ENCODE measurements at regions not wholly inside any gene's neighbourhood (a gene's known extent, or its start where the extent isn't known, plus 50 kb on each side); places are given as distances from the start of the nearest gene placed in this dataset.

DNA sequence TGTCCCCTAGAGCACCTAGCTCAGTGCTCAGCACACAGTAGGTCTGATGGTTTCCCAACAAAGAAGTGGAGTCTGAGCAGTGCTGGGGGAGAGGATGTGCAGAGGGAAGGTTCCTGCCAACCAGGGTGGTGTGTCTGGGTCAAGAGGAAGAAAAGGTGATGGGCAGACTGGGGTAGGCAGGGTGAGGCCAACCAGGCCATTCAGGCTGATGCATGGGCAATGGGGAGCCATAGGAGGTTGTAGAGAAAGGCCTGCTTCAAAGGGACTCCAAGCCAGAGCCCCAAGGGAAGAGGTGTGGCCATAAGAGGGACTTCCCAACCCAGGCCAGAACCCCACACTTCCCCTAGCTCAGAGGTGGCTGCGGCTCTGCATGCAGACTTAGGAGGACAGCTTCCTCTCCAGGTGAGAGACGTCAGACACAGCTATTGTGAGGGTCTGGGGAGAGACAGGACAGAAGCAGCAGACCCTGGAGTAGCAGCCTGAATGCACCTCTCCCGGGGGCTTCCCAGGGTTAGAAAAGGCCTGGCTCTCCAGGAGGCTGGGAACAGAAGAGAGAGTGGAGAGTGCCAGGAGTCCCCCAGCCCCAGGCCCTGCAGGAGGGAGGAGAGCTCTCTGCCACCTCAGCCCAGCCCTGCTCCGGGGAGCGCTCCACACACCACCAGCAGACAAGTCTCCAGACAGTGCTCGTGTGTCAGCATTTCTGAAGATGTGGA lies 87.4 kb upstream of the ZMIZ1 start:
- no peak for DNase-seq (ENCODE audit: low read depth in 4 of 4, low spot score in 3 of 4)

DNA sequence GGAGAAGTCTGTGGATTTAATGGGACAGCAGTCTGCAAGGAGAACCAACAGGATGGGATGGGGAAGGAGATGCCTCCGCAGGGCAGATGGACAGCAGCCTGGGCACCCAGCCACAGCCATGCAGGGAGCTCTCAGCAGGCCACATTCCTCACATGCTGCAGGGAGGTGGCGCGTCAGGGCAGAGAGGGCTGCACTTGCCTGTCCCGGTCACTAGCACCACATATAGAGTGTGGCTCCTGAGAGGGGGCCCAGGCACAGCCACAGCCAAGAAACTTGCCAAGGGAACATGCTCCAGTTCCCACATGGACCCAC lies 86.8 kb upstream of the ZMIZ1 start:
- DNase-seq (ENCODE audit: low read depth in 4 of 4, low spot score in 3 of 4), result no peak

DNA sequence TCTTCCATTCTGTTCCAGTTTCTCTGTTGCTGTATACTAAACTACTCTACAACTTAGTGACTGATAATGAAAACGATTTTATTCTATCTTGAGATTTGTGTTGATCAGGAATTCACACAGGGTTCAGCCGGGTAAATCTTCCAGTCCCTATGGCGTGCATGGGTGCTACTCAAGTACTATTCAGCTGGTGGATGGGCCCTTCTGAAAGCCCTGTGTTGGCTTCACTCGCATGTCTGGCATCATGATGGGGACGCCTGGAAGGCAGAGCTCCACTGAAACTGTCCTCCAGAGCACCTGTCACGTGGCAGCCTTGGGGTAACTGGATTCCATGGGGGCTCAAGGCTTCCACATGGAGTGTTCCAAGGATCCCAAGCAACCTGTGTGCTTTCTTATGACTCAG lies 86.0 kb upstream of the ZMIZ1 start:
- DNase-seq (ENCODE audit: low read depth in 4 of 4, low spot score in 3 of 4), result no peak

DNA sequence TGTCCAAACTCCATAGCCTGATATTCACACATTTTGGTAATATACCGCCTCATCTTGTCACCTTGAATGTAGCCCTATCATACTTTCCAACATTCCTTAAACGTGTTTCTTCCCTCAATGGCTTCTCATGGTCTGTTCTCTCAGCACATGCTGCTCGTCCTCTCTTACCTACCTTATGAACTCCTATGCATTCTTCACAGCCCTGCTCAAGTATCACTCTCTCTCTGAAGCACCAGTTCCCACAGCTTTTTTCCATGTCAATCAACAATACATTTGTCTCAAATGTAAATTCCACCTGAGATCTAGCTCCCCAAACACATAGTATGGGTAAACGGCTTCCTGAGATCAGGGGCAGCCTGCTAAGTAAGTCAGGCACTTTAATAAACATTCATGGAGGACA lies 85.2 kb upstream of the ZMIZ1 start:
- DNase-seq (ENCODE audit: low read depth in 4 of 4, low spot score in 3 of 4), result no peak

DNA sequence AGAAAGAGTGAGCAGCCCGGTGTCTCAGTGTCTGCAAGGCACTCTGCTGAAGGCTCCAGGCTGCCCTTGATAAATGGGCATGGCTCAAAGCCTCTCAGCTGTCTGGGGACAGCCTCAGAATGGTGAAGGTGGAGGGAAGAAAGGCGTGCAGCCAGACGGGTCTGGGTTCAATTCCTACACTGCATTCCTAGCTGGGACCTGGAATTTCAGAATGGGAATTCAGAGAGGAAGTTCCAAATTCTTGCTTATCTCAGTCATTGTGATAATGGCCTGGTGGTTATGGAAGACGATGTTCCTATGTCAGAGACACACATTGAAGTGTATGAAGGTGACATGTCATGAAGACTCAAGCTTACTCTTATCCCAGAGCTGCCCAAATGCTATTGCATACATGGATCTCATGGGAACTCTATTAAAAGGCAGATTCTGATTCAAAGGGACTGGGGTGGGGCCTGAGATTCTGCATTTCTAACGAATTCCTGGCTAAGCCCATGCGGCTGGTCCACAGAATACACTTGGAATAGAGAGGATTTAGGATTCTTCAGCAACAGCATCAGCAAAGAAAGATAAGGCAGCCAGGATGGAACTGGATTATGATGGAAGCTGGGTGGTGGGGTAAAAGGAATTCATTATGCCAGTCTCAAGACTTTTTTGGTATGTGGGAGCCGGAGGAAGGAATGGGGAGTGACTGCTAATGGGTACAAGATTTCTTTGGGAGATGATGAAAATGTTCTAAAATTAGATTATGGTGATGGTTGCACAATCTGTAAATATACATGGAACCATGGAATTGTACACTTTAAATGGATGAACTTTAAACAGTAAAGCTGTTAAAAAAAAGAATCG lies 82.6 kb upstream of the ZMIZ1 start:
- DNase-seq (ENCODE audit: low read depth in 4 of 4, low spot score in 3 of 4), result no peak

DNA sequence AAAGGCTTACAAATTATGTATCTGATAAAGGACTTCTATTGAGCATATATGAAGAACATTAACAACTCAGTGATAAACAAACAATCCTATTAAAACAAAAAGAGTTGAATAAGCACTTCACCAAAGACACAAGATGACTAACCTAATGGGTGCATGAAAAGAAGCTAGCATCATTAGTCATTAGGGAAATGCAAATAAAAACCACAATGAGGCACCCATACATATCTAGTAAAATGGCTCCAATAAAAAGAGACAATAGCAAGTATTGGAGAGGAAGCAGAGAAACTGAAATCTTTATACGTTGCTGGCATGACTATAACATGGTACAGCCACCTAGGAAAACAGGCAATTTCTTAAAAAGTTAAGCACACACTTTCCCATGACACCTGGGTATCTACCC lies 77.6 kb upstream of the ZMIZ1 start:
- DNase-seq (ENCODE audit: low read depth in 4 of 4, low spot score in 3 of 4), result no peak

DNA sequence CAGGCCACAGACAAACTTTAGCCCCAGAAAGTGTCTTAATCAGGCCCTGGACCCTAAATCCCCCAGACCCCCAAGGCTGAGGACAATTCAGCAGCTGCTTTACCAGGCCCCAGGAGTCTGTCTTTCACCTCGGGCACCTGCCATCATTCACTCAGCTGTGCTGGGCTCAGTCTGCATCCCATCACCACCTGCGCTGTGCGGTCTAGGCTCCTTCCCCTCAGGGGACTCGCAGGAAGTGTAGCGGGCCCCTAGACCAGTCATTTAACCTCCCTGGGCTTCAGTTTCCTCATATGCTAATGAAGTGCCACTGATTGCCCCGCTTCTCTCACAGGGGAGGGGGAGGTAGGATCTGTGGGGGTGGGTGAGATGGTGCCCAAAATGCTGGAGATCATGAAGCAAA lies 76.4 kb upstream of the ZMIZ1 start:
- DNase-seq (ENCODE audit: low read depth in 4 of 4, low spot score in 3 of 4), result no peak

DNA sequence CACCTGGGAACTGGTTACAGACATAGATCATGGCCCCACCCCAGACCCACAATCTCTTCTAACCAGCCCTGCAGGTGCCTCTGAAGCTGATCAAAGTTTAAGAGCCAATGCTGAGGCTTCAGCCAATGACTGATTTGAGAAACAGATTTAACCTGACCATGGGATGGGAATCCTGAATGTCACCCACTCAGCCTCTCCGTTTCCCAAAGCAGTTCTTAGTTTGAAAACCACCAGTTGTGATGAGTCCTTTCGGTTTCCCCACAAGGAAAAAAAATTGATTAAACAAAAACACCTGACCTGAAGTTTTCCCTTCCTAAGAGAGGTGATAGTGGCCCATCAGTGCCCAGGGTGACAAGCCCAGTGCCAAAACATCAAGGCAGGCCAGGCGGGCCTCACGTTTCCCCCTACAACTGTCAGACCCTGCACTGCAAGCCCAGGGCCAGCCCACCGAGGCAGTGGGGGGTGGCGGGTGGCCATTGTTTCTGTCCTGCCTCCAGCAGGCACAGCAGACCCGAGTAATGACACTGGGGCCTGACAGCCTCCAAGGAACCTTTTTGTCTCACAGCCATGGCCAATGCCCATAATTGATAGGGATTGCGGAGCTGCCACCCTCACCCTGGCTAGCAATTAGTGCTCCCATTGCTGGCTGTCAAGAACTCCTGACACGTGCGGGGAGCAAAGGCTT lies 75.4 kb upstream of the ZMIZ1 start:
- no peak for DNase-seq (ENCODE audit: low read depth in 4 of 4, low spot score in 3 of 4)

DNA sequence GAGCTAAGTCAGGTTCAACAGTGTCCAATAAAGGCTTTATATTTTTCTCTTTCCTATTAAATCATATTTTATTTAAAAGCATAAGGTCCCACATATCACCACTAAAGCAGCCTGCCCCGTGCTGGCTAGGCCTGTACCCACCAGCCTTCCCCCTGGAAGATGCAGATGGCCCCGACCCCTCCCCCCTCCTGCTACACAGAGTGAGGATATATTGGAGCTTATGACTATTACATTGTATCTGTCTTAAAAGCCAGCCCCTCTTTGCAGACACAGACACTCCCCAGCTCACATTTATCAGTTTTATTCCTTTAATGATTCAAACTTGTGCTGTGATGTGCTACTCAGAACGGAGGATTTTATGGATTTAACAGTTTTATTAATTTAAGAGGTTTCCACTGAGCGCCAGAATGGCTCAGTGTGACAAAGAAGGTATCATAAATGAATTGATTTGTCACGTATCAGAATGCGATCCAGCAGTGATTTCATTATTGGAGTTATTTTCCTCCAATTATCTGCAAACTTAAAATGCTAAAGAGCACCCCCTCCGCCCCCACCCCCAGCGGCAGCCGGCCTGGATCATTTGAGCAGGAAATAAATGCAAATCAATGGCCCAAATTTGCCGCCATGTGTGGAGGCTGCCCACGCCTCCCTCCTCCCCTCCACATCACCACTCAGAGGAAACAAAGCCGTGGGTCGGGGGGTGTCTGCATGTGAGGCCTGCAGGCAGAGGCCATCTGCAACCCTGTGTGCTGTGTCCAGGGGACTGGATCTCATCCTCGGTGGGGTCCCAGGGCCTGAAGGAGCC lies 72.6 kb upstream of the ZMIZ1 start:
- DNase-seq (ENCODE audit: low read depth in 4 of 4, low spot score in 3 of 4), result no peak

DNA sequence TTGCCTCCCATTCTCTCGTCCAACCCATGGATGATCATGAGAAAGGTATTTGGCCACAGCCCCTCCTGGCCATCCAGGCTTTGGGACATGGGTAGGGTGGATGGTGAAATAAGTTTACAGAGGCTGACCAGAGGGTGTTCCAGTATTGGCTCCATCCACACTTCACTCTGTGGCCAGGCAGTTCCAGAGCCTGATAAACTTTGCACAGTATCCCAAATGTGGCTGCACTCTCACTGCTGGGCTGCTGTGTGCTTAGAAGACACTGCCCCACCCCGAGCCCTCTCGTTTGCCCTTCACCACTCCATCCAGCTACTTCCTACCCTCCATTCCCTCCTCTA lies 72.0 kb upstream of the ZMIZ1 start:
- no peak for DNase-seq (ENCODE audit: low read depth in 4 of 4, low spot score in 3 of 4)

DNA sequence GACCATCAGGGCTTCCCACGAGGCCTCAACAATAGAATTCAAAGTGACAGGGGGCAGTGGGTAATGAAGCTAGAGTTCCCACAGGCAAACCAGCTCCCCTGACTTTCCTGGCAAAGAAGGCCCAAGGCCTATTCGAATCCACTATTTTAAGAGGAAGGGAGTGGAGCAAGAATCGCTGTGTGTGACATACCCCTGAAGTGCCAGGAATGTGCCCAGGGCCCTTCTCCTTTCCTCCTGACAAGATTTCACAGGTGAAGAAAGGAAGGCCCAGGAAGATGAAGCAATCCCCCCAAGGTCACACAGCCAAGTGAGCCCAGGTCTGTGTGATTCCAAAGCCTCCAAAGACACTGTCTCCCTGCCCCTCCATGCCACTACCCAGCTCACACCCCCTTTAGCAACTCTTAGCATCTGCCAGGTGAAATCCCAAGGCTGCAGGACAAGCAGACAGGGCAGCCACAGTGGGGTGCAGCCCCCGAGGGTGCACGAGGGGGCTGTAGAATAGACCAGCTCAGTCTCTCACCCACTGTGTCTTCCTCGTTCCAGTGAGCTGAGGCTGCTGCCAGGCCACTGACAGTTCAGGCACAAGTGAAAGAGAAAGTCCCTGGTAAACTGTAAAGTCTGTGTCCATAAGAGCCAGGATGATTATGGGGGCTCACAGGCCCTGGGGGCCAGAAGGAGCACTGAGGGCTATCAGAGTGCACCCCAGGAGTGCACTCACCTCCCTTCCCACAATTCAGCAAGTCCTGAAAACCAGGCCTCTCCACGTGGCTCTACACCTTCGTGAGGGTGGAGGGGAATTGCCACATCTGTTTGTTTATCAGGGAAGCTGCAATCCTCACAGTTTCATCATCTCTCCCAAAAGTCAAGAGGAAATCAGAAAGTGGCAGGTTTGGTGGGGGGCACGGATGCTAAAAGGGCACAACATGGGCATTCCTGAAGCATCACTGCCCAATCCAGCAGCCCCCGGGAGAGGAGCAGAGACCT lies 70.8 kb upstream of the ZMIZ1 start:
- DNase-seq (ENCODE audit: low read depth in 4 of 4, low spot score in 3 of 4), result no peak

DNA sequence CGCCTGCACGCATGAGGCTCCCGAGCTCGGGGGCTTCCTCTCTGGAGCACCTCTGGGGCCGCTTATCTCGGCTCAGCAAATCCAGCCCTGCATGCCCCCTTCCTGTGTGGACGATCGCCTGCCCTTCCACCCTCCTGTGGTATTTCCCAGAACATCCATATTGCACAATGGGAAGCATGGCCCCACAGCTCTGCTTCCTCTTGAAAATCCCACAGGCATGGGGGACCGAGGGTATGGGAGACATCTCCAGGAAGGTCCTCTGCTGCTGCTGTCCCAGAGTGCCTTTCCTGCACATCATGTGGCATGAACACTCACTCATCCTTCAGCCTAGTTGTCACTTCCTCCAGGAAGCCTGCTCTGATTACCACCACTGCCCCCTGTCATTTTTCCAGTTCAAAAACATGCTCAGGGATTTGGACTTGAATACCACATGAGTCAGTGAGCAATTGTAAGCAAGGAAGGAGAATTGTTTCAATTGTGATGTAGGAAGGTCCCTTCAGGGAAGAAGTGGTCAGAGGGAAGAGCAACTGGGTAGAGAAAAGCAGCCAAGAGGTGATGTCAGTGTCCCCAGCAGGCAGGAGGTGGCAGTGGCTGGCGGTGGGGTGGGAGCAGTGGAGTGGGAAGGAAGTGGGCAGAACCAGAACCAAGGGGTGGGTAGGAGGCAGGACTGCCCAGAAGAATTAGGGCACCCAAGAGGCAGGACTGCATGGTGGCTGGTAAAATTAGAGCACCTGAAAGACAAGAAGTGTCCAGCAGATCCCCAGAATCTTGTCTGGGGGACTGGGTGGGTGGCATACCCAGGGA lies 67.5 kb upstream of the ZMIZ1 start:
- DNase-seq (ENCODE audit: low read depth in 4 of 4, low spot score in 3 of 4), result no peak

DNA sequence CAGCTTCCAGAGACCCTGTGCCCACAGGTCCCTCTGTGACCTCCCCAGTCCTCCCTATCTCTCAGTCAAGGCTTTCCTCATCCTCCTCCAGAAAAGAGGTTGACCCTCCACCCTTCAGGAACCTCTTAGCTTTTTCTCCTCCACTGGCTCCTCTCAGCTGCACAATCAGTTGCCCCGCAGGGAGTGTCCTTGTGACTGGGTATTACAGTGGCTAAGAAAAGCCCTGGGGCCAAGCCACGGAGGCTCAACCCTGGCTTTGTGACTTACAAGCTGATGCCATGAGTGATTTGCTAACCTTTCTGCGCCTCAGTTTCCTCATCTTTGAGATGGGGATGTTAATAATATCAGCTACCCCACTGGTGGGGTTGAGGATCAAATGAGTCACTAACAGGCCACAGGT lies 66.4 kb upstream of the ZMIZ1 start:
- no peak for DNase-seq (ENCODE audit: low read depth in 4 of 4, low spot score in 3 of 4)

DNA sequence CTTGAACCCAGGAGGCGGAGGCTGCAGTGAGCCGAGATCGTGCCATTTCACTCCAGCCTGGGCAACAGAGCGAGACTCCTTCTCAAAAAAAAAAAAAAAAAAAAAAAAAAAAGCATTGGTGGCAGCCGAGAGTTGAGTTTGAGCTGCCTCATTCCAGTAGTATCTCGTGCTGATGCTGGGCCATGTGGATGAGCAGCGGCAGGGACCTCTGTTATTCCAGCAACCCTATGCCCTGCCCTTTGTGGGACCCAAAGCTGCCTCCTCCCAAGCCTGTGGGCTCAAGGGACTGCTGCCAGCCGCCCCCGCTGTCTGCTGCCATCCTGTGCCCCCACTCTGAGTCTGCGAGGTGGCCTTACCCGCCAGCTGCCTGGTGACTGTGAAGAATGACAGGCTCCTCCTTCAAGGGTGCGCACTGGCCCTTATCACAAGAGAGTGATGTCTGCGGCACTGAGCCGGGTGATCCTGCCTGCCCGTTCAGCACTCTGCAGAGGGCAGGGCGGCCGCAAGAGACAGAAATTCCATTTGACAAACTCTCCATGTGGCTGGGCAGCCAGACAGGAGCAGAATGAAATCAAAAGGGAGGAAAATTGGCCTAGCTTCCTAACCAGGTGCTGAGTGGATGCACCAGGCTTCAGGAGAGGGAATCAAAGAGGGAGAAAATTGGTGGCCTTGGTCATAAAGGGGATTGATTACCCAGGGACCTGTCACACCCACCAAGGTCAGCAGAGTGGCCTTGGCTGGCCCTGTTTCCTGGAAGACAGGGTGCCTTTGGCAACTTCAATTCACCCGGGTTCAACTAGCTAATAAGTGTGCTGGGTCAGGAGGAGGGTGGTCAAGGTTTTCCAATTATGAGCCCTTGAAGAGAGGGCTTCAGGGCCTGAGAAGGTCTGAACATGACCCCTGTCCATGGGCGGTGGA lies 65.3 kb upstream of the ZMIZ1 start:
- peak in 3 of 4 donors; percentile 16 to 37 (median 33) for DNase-seq (ENCODE audit: low read depth in 4 of 4, low spot score in 3 of 4)

DNA sequence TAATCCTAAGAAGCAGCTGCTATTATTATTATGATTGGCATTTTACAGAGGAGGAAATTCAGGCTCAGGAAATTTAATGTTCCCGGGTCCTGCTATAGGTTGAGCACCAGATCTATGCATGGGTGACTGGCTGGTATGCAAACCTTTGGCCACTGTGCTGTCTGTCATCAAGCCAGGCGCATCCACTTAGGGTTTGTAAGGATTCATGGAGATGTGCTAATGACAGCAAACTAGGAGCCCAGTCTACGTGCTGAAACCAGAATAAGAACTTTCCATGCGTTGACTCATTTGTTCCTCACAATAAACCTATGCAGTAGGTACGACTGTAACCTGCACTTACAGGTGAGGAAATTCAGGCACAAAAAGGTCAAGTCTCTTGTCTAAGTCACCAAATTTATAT lies 64.5 kb upstream of the ZMIZ1 start:
- DNase-seq (ENCODE audit: low read depth in 4 of 4, low spot score in 3 of 4), result no peak

DNA sequence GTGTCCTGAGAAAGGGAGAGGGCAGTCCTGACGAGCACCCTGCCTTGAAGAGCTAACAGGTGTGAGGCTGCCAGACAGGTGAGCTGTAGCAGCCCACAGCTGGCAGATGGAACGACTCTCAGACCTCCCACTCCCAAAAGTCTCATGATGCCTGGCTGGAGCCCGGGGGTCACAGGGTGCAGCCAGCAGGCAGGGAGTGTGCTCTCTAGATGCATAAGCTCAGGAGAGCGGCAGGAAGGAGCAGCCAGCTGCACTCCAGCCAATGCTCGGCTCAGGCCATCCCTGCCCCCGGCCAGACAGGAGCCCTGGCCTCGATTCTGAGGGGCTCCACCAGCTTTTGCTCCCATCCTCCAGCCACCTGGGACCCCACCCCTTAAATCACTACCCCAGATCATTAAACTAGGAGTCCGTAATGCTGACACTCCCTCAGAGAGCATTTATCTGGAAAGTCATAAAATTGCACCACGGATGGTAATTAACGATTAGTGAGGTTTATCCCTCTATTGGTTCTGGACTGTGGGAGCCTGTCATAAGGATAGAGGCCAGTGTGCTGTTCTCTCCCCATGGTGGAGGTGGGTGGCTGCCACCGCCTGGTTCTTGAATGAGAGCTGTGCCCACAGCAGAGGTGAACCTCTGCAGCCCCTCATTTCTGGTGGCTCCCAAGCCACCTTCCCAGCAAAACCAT lies 63.5 kb upstream of the ZMIZ1 start:
- no peak for DNase-seq (ENCODE audit: low read depth in 4 of 4, low spot score in 3 of 4)

DNA sequence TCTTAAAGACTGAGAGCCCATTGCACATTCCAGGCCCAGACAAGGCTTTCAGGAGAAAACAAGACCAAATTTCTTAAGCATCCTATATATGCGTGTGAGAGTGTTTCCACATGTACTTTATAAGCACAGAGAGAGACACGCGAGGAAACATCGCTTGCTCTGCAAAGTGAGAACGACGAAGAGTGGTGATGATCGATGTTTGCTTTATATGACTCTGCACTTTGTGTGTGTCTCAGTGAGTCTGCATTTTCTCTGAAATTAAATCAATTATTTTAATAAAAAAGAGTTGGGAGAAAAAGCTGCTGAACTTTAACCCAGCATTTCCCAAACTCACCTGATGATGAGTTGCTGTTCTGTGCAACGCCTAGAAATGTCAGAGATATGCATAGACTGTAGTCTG lies 61.7 kb upstream of the ZMIZ1 start:
- no peak for DNase-seq (ENCODE audit: low read depth in 4 of 4, low spot score in 3 of 4)

Data from left renal pelvis (tissue), 4 donors.